Uterus (tissue), 2 donors: ENCODE measurements at regions not wholly inside any gene's neighbourhood (a gene's known extent, or its start where the extent isn't known, plus 50 kb on each side); places are given as distances from the start of the nearest gene placed in this dataset.

Experiments used
- POLR2A ChIP-seq, 2 donors: fragments of 450-650 bp; IDR thresholded peaks; one replicate each; pipeline ENCODE4 v1.6.1; 2016; ENCODE audit warnings: antibody characterized with exemption in 2 of 2, mild to moderate bottlenecking in 1 of 2, moderate library complexity in 1 of 2
- TF ChIP-seq, protein P1 (sequence below), 4 experiments: fragments of 200-600 bp in 2 of 4; fragments of 450-650 bp in 2 of 4; sonication (generic) in 2 of 4; IDR thresholded peaks; one replicate each; pipeline ENCODE4 v1.5.1; 2016 to 2019; ENCODE audit warnings: antibody characterized with exemption in 4 of 4, mild to moderate bottlenecking in 2 of 4, moderate library complexity in 1 of 4

DNA sequence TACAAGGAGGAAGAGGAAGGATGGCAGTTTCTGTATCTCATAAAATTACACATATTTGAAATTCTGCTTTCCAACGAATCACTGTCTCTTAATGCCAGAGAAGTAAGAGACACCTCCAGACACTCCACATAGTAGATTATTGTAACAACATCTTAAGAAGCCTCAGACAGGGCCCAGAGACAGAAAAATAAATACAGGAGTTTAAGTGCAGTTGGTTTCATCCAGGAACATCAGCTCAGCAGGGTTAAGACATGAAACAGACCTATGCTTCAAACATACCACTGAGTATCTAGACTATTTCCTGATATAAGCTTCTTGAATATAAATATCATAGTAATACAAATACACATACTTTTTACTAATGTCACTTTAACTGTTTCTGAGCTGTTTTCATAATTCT is 290.3 kb downstream of the ADAMTS20 start:
- TF ChIP-seq POLR2A (IDR thresholded peaks at IDR 0.05): no peak
- TF ChIP-seq, protein P1, sequence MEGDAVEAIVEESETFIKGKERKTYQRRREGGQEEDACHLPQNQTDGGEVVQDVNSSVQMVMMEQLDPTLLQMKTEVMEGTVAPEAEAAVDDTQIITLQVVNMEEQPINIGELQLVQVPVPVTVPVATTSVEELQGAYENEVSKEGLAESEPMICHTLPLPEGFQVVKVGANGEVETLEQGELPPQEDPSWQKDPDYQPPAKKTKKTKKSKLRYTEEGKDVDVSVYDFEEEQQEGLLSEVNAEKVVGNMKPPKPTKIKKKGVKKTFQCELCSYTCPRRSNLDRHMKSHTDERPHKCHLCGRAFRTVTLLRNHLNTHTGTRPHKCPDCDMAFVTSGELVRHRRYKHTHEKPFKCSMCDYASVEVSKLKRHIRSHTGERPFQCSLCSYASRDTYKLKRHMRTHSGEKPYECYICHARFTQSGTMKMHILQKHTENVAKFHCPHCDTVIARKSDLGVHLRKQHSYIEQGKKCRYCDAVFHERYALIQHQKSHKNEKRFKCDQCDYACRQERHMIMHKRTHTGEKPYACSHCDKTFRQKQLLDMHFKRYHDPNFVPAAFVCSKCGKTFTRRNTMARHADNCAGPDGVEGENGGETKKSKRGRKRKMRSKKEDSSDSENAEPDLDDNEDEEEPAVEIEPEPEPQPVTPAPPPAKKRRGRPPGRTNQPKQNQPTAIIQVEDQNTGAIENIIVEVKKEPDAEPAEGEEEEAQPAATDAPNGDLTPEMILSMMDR (IDR thresholded peaks at IDR 0.05): no peak
